ENCODE measurements at regions not wholly inside any gene's neighbourhood (a gene's known extent, or its start where the extent isn't known, plus 50 kb on each side); places are given as distances from the start of the nearest gene placed in this dataset.

- DNase-seq (ENCODE audit: extremely low read depth, insufficient read length) = no peak
- Histone ChIP-seq H3K36me3 (ENCODE audit: control insufficient read depth, insufficient read depth, low read length) (no peaks in the 10 kb centered on the region), H3K4me3 (replicated peaks; ENCODE audit: low read depth, low read length) (no peak overlapping the region), H3K27me3 (replicated peaks; ENCODE audit: control insufficient read depth, insufficient read depth, low read length) (no peaks in the 10 kb centered on the region)
- TF ChIP-seq CTCF (IDR thresholded peaks at IDR 0.05; ENCODE audit: insufficient read depth, low read length, poor library complexity, severe bottlenecking) = no peak
Observed at GRCh38 chr16:86249631-86250030, 260.7 kb upstream of the FOXF1 start.

- H3K4me3 ChIP-seq (replicated peaks; ENCODE audit: low read depth, low read length) = no peak overlapping the region
- TF ChIP-seq CTCF (IDR thresholded peaks at IDR 0.05; ENCODE audit: insufficient read depth, low read length, poor library complexity, severe bottlenecking) = no peak
- no peaks in the 10 kb centered on the region; the same call in 1 of the 2 replicates for H3K27me3 ChIP-seq (replicated peaks; ENCODE audit: control insufficient read depth, insufficient read depth, low read length)
- H3K36me3 ChIP-seq (ENCODE audit: control insufficient read depth, insufficient read depth, low read length) = no peaks in the 10 kb centered on the region
- no peak for DNase-seq (ENCODE audit: extremely low read depth, insufficient read length)
Observed at GRCh38 chr16:86251682-86252081, 258.6 kb upstream of the FOXF1 start.

GRCh38 chr16:86252596-86252995, 257.7 kb upstream of the FOXF1 start:
- Histone ChIP-seq H3K4me3 (replicated peaks; ENCODE audit: low read depth, low read length) (no peak overlapping the region), H3K36me3 (ENCODE audit: control insufficient read depth, insufficient read depth, low read length) (no peaks in the 10 kb centered on the region), H3K27me3 (replicated peaks; ENCODE audit: control insufficient read depth, insufficient read depth, low read length) (no peaks in the 10 kb centered on the region; the same call in 1 of the 2 replicates)
- peak; percentile 32 for TF ChIP-seq CTCF (IDR thresholded peaks at IDR 0.05; ENCODE audit: insufficient read depth, low read length, poor library complexity, severe bottlenecking)
- no peak for DNase-seq (ENCODE audit: extremely low read depth, insufficient read length)

GRCh38 chr16:86255966-86256365, 254.4 kb upstream of the FOXF1 start:
- no peaks in the 10 kb centered on the region for H3K36me3 ChIP-seq (ENCODE audit: control insufficient read depth, insufficient read depth, low read length)
- H3K27me3 ChIP-seq (replicated peaks; ENCODE audit: control insufficient read depth, insufficient read depth, low read length) = no peaks in the 10 kb centered on the region; the same call in 1 of the 2 replicates
- no peak for DNase-seq (ENCODE audit: extremely low read depth, insufficient read length)
- TF ChIP-seq CTCF (IDR thresholded peaks at IDR 0.05; ENCODE audit: insufficient read depth, low read length, poor library complexity, severe bottlenecking) = no peak
- H3K4me3 ChIP-seq (replicated peaks; ENCODE audit: low read depth, low read length) = no peak overlapping the region

GRCh38 chr16:86256995-86257394, 253.3 kb upstream of the FOXF1 start:
- no peak overlapping the region for H3K4me3 ChIP-seq (replicated peaks; ENCODE audit: low read depth, low read length)
- TF ChIP-seq CTCF (IDR thresholded peaks at IDR 0.05; ENCODE audit: insufficient read depth, low read length, poor library complexity, severe bottlenecking) = no peak
- no peaks in the 10 kb centered on the region; the same call in 1 of the 2 replicates for H3K27me3 ChIP-seq (replicated peaks; ENCODE audit: control insufficient read depth, insufficient read depth, low read length)
- no peaks in the 10 kb centered on the region for H3K36me3 ChIP-seq (ENCODE audit: control insufficient read depth, insufficient read depth, low read length)
- no peak for DNase-seq (ENCODE audit: extremely low read depth, insufficient read length)

- H3K27me3 ChIP-seq (replicated peaks; ENCODE audit: control insufficient read depth, insufficient read depth, low read length) = no peaks in the 10 kb centered on the region; the same call in 1 of the 2 replicates
- DNase-seq (ENCODE audit: extremely low read depth, insufficient read length) = no peak
- H3K4me3 ChIP-seq (replicated peaks; ENCODE audit: low read depth, low read length) = no peak overlapping the region
- TF ChIP-seq CTCF (IDR thresholded peaks at IDR 0.05; ENCODE audit: insufficient read depth, low read length, poor library complexity, severe bottlenecking) = no peak
- H3K36me3 ChIP-seq (ENCODE audit: control insufficient read depth, insufficient read depth, low read length) = no peaks in the 10 kb centered on the region
Observed at GRCh38 chr16:86257546-86257945, 252.8 kb upstream of the FOXF1 start.

Measured in GM06990 (cell line).